GM21423 (cell line): ENCODE measurements at regions not wholly inside any gene's neighbourhood (a gene's known extent, or its start where the extent isn't known, plus 50 kb on each side); places are given as distances from the start of the nearest gene placed in this dataset.

ENCODE experiments used
- ATAC-seq: cut with Tn5 transposase; IDR thresholded peaks from one replicate; pipeline ENCODE4 v1.9.1; 2021; ENCODE audit warnings: mild to moderate bottlenecking, moderate library complexity; ENCODE audit not compliant: unreplicated experiment

GRCh38 chr21:26784974-26785373, 60.2 kb downstream of the ADAMTS1 start:
- ATAC-seq, result no peak

GRCh38 chr21:26783466-26784195, 61.6 kb downstream of the ADAMTS1 start:
- ATAC-seq, result no peak

- ATAC-seq, result no peak
These were observed 62.5 kb downstream of the ADAMTS1 start for GRCh38 chr21:26782747-26783146.

GRCh38 chr21:26782331-26782730, 62.9 kb downstream of the ADAMTS1 start:
- ATAC-seq, result no peak

GRCh38 chr21:26781331-26781730, 63.9 kb downstream of the ADAMTS1 start:
- no peak for ATAC-seq

- no peak for ATAC-seq
These were observed 68.0 kb downstream of the ADAMTS1 start for GRCh38 chr21:26777166-26777565.

- ATAC-seq, result no peak
These were observed 68.7 kb downstream of the ADAMTS1 start for GRCh38 chr21:26776310-26777021.

- no peak for ATAC-seq
These were observed 72.2 kb downstream of the ADAMTS1 start for GRCh38 chr21:26773058-26773457.

- ATAC-seq, result no peak
These were observed 75.5 kb downstream of the ADAMTS1 start for GRCh38 chr21:26769613-26770188.

- ATAC-seq, result no peak
These were observed 78.3 kb downstream of the ADAMTS1 start for GRCh38 chr21:26766826-26767325.

GRCh38 chr21:26761174-26761915, 83.9 kb downstream of the ADAMTS1 start:
- ATAC-seq, result no peak

- ATAC-seq, result no peak
These were observed 85.5 kb downstream of the ADAMTS1 start for GRCh38 chr21:26759731-26760130.

GRCh38 chr21:26758083-26758880, 86.9 kb downstream of the ADAMTS1 start:
- no peak for ATAC-seq

GRCh38 chr21:26756491-26757159, 88.6 kb downstream of the ADAMTS1 start:
- ATAC-seq, result no peak

GRCh38 chr21:26754853-26755252, 90.4 kb downstream of the ADAMTS1 start:
- no peak for ATAC-seq

- no peak for ATAC-seq
These were observed 91.4 kb downstream of the ADAMTS1 start for GRCh38 chr21:26753822-26754221.

GRCh38 chr21:26752849-26753248, 92.4 kb downstream of the ADAMTS1 start:
- no peak for ATAC-seq

- no peak for ATAC-seq
These were observed 93.9 kb downstream of the ADAMTS1 start for GRCh38 chr21:26751305-26751704.

GRCh38 chr21:26748066-26748465, 97.1 kb downstream of the ADAMTS1 start:
- ATAC-seq, result no peak

GRCh38 chr21:26747216-26747615, 98.0 kb downstream of the ADAMTS1 start:
- ATAC-seq, result no peak
